Uterus (tissue), 2 donors: ENCODE measurements at regions not wholly inside any gene's neighbourhood (a gene's known extent, or its start where the extent isn't known, plus 50 kb on each side); places are given as distances from the start of the nearest gene placed in this dataset.

ENCODE experiments used
- POLR2A ChIP-seq, 2 donors: fragments of 450-650 bp; IDR thresholded peaks; one replicate each; pipeline ENCODE4 v1.6.1; 2016; ENCODE audit warnings: antibody characterized with exemption in 2 of 2, mild to moderate bottlenecking in 1 of 2, moderate library complexity in 1 of 2
- TF ChIP-seq, protein P1 (sequence below), 4 experiments: fragments of 200-600 bp in 2 of 4; fragments of 450-650 bp in 2 of 4; sonication (generic) in 2 of 4; IDR thresholded peaks; one replicate each; pipeline ENCODE4 v1.5.1; 2016 to 2019; ENCODE audit warnings: antibody characterized with exemption in 4 of 4, mild to moderate bottlenecking in 2 of 4, moderate library complexity in 1 of 4

DNA sequence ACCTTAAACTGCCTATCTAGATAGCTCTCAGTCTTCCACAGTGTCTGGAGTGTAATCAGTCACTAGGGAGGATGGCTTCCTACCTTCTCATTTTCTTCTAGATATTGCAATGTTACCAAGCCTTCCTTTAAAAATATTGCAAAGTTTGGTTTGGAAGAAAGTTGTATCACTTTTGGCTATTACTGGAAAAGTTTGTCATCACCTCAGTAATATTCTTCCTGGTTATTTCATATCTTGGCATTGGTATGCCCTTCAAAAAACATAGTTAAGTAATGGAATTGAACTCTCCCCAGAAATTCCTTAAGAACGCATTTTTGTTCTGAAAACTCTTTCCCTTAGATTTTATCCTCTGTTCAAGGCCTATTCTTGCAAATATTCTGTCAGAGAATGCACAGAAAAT, 179.3 kb upstream of the MME start:
- TF ChIP-seq, protein P1, sequence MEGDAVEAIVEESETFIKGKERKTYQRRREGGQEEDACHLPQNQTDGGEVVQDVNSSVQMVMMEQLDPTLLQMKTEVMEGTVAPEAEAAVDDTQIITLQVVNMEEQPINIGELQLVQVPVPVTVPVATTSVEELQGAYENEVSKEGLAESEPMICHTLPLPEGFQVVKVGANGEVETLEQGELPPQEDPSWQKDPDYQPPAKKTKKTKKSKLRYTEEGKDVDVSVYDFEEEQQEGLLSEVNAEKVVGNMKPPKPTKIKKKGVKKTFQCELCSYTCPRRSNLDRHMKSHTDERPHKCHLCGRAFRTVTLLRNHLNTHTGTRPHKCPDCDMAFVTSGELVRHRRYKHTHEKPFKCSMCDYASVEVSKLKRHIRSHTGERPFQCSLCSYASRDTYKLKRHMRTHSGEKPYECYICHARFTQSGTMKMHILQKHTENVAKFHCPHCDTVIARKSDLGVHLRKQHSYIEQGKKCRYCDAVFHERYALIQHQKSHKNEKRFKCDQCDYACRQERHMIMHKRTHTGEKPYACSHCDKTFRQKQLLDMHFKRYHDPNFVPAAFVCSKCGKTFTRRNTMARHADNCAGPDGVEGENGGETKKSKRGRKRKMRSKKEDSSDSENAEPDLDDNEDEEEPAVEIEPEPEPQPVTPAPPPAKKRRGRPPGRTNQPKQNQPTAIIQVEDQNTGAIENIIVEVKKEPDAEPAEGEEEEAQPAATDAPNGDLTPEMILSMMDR (IDR thresholded peaks at IDR 0.05), result no peak
- TF ChIP-seq POLR2A (IDR thresholded peaks at IDR 0.05), result no peak
